ENCODE measurements at regions not wholly inside any gene's neighbourhood (a gene's known extent, or its start where the extent isn't known, plus 50 kb on each side); places are given as distances from the start of the nearest gene placed in this dataset.

DNA sequence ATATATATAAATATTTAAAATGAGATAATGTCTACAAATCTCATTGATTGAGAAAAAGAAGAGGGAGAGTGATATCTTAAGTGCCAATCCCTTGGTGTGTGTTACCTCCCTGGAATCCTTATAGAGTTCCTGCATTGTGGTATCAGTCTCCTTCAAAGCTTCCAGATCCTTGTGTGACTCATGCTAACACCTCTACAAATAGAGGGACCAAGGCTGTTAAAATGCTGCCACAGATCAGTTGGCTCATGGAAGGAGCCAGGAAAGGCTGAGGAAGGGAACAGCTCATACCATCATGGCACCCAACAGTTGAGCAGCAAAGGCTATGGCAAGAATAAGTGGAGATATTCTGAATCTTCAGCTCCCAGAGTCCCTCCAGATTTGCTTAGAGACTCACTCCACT, 163.6 kb upstream of the ISX start:
- no peak for DNase-seq (ENCODE audit: low read depth)

- DNase-seq (ENCODE audit: low read depth), result no peak
Measured at GRCh38 chr22:34903416-34903815, 162.5 kb upstream of the ISX start.

- no peak for DNase-seq (ENCODE audit: low read depth)
Measured at GRCh38 chr22:34904486-34904885, 161.5 kb upstream of the ISX start.

GRCh38 chr22:34913826-34914225, 152.1 kb upstream of the ISX start:
- DNase-seq (ENCODE audit: low read depth), result no peak

GRCh38 chr22:34914846-34915245, 151.1 kb upstream of the ISX start:
- no peak for DNase-seq (ENCODE audit: low read depth)

- DNase-seq (ENCODE audit: low read depth), result no peak
Measured at GRCh38 chr22:34917239-34917638, 148.7 kb upstream of the ISX start.

DNA sequence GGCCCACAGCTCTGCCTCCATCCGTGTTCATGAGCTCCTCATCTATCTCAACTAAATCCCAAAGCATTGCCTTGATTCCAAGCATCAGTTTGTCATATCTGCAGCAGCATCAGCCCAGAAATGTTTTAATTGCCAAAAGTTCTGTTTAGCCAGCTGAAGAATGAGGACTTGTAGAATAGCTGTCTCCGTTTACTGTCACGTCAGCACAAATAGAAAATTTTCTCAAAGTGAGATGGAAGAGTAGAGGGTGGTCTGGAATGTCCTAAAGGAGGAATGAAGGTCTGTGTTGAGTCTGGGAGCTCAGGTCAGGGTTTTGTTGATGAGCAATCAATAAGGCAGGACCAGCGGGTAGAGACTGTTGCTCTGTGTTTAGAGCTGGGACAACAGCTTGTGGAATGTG, 134.9 kb upstream of the ISX start:
- DNase-seq (ENCODE audit: low read depth), result no peak

- DNase-seq (ENCODE audit: low read depth), result no peak
Measured at GRCh38 chr22:34934261-34934660, 131.7 kb upstream of the ISX start.

- no peak for DNase-seq (ENCODE audit: low read depth)
Measured at GRCh38 chr22:34943830-34944229, 122.1 kb upstream of the ISX start.

DNA sequence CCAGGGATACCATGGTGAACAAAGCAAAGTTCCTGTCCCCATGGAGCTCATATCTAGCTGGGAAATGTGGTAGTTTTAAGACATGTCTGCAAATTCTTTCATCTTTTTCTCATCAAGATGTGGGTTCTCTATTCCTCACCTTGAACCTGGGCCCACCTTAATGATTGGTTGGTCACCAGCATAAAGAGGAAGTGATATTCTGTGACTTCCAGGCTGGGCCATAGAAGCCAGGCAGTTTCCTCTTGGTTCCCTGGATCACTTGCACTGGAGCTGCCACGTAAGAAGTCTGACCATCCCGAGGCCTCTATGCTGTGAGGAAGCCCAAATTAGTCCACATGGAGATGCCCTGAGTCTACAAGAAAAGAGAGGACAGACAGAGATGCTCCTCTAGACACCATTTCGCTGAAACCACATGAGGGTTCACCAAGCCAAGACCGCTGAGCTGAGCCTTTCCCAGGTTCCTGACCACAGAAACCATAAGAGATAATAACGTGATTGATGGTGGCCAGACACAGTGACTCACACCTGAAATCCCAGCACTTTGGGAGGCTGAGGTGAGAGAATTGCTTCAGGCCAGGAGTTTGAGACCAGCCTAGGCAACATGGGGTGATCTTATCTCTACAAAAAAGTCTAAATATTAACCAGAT, 119.5 kb upstream of the ISX start:
- no peak for DNase-seq (ENCODE audit: low read depth)

- no peak for DNase-seq (ENCODE audit: low read depth)
Measured at GRCh38 chr22:34950489-34950888, 115.5 kb upstream of the ISX start.

DNA sequence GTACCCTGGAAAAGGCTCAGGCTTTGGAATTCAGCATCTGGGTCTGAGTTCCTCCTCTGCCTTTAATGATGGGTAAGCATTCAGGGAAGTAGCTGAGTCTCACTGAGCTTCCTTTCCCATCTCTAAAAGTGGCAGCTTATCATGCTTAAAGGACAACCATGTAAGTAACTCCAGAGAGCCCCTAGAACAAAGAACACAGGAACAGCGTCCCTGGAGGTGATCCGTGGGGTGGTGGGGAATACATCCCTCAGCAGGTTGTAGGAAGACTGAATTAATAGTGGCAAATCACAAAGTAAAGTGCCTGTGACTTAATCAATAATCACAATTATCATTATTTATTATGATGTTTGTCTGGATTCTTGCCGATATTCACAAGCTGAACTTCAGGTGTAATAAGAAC, 114.7 kb upstream of the ISX start:
- DNase-seq (ENCODE audit: low read depth), result no peak

- DNase-seq (ENCODE audit: low read depth), result no peak
Measured at GRCh38 chr22:34960005-34960404, 106.0 kb upstream of the ISX start.

DNA sequence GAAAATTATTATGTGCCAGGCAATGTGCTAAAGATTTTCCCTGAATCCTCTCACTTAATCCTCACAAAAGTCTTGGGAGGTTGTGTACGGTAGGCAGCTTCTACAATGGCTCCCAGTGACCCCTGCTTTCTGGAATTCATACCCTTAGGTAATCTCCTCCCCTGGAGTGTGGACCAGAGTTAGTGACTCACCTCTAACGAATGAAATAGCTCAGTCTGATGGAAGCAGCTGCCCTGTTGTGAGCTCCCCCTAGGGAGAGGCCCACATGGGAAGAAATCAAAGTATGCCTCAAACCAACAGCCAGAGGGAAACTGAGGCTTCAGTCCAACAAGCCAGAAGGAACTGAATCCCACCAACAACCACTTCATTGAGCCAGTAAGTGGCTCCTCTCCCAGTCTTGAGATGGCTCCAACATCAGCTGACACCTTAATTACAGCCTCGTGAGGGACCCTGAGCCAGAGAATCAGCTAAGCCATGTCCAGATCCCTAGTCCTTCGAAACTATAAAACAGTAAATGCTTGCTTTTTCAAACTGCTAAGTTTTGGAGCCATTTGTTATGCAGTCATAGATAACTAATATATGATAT, 98.9 kb upstream of the ISX start:
- DNase-seq (ENCODE audit: low read depth), result no peak

DNA sequence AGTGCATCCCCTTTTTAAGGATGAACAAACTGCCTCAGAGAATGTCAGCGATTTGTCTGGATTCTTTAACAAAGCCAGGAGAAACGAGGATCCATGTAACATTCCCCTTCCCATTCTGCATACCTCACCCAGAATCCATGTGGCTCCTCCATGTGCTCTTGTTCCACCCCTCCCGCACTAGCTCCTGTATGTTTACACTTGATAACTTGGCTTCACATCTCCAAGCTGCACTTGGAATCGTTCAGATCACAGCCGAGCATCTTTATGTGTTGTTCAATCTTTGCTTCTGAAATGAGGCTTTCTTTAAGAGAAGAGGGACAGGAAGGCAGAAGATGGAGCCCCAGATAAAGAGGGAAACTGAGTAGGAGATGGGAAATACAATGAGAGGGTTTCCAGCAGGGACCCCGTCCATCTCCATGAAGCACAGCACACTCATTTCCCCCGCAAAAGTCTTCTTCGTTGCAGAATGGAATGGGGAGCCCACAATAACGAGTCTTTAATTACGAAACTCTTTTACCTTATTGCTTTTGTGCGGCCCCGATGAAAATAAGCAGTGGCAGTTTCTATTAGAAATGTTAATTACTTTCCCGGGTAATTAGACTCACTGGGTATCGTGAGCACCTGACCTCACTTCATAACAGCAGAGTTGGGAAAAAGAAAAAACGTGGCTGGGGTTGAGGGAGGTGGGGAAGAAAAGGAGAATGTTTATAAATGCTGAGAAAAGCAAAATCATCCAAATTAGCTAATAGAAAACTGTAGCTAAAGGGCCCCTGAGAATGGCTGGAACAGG, 96.8 kb upstream of the ISX start:
- no peak for DNase-seq (ENCODE audit: low read depth)

DNA sequence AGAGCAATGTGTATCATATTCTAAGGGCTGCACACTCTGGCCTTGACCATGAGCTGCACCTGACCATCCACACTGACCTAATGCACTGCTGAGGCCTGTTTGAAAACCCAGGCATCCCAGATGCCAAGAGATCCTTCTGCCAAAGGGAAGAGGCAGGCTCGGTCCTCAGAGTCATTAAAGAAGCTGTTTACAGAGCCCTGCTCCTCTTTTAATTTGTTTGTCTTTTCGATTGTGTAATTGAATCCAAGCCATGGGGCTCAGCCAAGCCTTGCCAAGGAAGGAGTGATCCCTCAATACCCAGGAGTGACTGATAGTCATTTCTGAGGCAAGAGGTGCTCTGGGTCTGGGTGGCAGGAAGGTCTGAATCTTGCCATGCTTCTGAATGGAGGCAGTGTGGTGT, 94.5 kb upstream of the ISX start:
- no peak for DNase-seq (ENCODE audit: low read depth)

GRCh38 chr22:34972191-34972897, 93.6 kb upstream of the ISX start:
- DNase-seq (ENCODE audit: low read depth), result no peak

GRCh38 chr22:34973016-34973415, 92.9 kb upstream of the ISX start:
- no peak for DNase-seq (ENCODE audit: low read depth)

DNA sequence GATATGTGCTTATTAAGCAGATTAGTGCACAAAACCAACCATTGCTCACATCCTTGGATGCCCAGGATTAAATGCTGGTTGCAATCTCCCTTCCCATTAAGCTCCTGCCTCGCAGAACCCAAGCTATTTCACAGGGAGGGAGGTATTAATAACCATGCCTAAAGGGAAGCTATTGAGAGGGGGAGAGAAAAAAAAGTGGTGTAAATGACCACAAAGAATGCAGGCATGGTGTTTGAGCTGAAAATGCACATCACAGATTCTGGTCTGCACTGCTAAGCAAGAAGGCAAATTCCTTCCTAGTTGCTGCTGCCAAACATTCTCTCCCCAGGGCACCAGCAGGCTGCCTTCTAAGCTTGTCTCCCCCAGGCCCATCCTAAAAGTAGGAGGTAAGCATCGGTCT, 92.0 kb upstream of the ISX start:
- no peak for DNase-seq (ENCODE audit: low read depth)

DNA sequence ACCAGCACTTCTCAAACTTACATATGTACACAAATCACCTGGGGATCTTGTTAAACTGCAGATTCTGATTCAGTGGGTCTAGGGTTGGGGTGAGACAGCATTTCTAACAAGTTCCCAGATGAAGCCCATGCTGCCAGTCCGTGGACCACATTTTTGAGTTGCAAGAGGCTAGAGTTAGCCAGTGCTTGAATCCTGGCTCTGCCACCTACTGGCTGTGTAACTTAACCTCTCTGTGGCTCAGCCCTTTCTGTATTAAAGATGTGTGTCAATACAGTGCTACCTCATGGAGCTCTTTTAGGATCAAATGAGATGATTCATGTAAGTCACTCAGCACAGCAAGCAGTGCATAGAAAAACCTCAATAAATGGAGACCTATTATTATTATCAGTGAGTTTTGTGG, 90.2 kb upstream of the ISX start:
- no peak for DNase-seq (ENCODE audit: low read depth)

DNA sequence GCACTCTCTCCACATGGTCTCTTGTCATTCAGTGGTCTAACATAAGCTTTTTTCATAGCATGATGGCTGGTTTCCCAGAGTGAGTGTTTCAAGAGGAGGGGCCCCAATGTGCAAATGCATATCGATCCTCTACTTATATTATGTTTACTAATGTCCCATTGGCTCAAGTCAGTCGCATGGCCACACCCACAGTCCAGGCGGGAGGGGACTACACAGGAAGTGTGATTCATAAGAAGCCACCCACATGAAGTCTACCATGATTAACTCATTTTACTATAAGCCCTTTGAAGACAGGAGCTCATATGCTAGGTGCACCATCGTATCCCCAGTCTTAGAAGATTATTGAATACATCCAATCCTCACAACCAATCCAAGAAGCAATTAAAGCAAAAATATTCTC, 89.5 kb upstream of the ISX start:
- no peak for DNase-seq (ENCODE audit: low read depth)

DNA sequence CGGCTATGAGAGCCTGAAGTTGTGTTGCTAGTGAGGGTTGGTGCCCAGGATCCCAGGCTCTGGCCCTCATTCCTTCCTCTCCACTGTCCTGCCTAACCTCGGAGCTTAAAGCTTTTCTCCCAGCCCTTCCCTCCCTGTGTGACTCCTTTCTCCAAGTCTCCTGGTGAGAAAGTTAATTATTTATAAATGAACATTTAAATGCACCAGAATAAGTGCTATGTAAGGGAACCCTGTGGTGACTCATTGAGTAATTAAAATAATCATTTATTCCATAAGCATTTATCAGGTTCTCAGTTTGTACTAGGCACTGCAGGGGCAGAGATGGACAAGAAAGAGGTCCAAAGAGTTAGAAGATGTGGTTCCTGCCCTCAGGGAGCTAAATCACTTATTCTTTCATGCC, 89.1 kb upstream of the ISX start:
- DNase-seq (ENCODE audit: low read depth), result no peak

DNA sequence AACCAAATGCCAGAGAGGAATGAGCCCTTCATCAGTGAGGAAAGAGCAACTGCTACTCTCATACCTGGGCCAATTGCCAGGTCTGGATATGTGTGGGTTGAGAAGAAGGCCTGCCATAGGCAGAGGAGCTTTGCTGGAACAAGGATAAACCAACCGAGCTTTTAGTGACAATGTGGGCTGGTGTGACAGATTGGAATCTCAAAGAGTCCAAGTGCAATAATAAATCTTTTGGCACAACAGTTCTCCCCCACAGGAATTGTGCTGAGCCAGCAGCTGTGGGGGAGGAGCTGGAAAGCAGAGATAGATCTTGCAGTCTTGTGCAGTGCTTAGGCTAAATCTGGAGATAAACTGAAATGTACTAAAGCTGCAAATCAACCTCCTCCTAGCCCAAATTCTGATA, 79.4 kb upstream of the ISX start:
- DNase-seq (ENCODE audit: low read depth), result no peak
